Endodermal cell (in vitro differentiated cells): ENCODE measurements at regions not wholly inside any gene's neighbourhood (a gene's known extent, or its start where the extent isn't known, plus 50 kb on each side); places are given as distances from the start of the nearest gene placed in this dataset.

Experiments used
- DNase-seq: peaks from one replicate; pipeline ENCODE4 v3.0.0-alpha.2; 2017
- H3K27ac ChIP-seq: 2 replicates; pipeline ENCODE4 v1.5.1; 2013; ENCODE audit warnings: mild to moderate bottlenecking, low read depth, low read length, moderate library complexity
- H3K27me3 ChIP-seq: 2 replicates; pipeline ENCODE4 v1.6.1; 2013; ENCODE audit warnings: mild to moderate bottlenecking, low read length, moderate library complexity; ENCODE audit not compliant: insufficient read depth, control insufficient read depth, poor library complexity, severe bottlenecking
- H3K36me3 ChIP-seq: 2 replicates; pipeline ENCODE4 v1.7.0; 2013; ENCODE audit warnings: mild to moderate bottlenecking, low read length, moderate library complexity; ENCODE audit not compliant: control insufficient read depth, insufficient read depth
- H3K4me1 ChIP-seq: one replicate; pipeline ENCODE4 v1.7.0; 2013; ENCODE audit warnings: low read length; ENCODE audit not compliant: control insufficient read depth, insufficient read depth
- H3K4me3 ChIP-seq: 2 replicates; pipeline ENCODE4 v1.5.1; 2013; ENCODE audit warnings: mild to moderate bottlenecking, low read length, moderate library complexity
- H3K9ac ChIP-seq: 2 replicates; pipeline ENCODE4 v1.6.1; 2013; ENCODE audit warnings: mild to moderate bottlenecking, low read length, moderate library complexity; ENCODE audit not compliant: poor library complexity, severe bottlenecking; ENCODE audit errors: extremely low read depth
- H3K9me3 ChIP-seq: 2 replicates; pipeline ENCODE4 v1.6.1; 2013; ENCODE audit warnings: mild to moderate bottlenecking, low read length, moderate library complexity; ENCODE audit not compliant: control insufficient read depth
- H3K27ac Mint-ChIP-seq: 2 replicates; pipeline ENCODE4 v1.8.0; 2020; ENCODE audit warnings: mixed read lengths
- H3K27me3 Mint-ChIP-seq: 2 replicates; pipeline ENCODE4 v1.8.0; 2021; ENCODE audit warnings: mild to moderate bottlenecking, mixed read lengths; ENCODE audit not compliant: insufficient read depth
- H3K36me3 Mint-ChIP-seq: 2 replicates; pipeline ENCODE4 v1.8.0; 2020; ENCODE audit warnings: low read depth, mixed read lengths
- H3K4me1 Mint-ChIP-seq: 2 replicates; pipeline ENCODE4 v1.8.0; 2020; ENCODE audit warnings: mixed read lengths
- H3K4me3 Mint-ChIP-seq: 2 replicates; pipeline ENCODE4 v1.8.0; 2020; ENCODE audit warnings: mild to moderate bottlenecking, moderate library complexity, mixed read lengths
- H3K9me3 Mint-ChIP-seq: 2 replicates; pipeline ENCODE4 v1.8.0; 2020; ENCODE audit warnings: mild to moderate bottlenecking, mixed read lengths
- CTCF ChIP-seq: fragments of 200-600 bp; sonication (generic); conservative IDR thresholded peaks from 2 replicates; pipeline ENCODE4 v1.5.0; 2021; ENCODE audit warnings: antibody characterized with exemption, mild to moderate bottlenecking
- WGBS, 2 experiments: methylation state at CpG; one replicate each; pipeline versions ENCODE4 v1.1.5 to v1.1.7; 2013; ENCODE audit warnings: missing lambda C conversion rate in 2 of 2, mixed read lengths in 1 of 2; ENCODE audit not compliant: insufficient coverage in 1 of 2, insufficient read length in 1 of 2; 5-methylcytosine and 5-hydroxymethylcytosine counted together

DNA sequence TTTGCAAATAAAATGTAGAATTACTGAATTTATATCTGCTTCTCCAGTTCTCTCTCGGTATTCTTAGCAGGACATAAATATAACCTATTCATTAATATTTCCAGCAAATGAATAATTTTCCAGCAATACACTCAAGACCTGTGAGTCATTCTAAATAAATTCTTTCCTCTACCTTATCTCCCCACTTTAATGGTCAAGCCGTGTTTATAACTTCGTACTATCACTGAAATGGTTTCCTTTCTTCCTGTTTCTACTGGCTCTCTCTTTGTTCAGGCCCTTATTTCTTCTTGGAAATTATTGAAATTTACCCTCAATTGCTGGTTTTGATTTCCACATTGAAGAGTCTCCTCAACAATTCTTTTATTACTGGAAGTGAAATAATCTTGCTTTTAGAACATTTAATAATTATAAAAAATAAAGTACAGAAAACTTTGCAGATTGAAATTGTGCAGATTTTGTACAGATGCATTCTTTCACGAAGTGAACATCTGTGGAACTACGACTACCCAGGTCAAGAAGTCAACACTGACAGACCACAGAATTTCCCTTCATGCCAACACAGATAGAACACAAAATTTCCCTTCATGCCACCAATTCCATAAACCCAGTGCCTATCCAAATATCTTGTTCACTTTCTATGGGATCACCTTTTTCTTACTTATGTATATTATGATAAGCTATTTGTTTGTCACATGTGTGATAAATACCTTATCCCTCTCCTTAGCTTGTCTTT lies 205.7 kb downstream of the FAT4 start:
- H3K9ac ChIP-seq: no peak overlapping the region
- Mint-ChIP-seq H3K27me3 (no peaks in the 10 kb centered on the region), H3K9me3 (no peaks in the 10 kb centered on the region), H3K4me3 (no peak overlapping the region), H3K36me3 (no peaks in the 10 kb centered on the region), H3K27ac (no peak overlapping the region), H3K4me1 (peaks cover 4% of the 10 kb centered on the region)
- no peaks in the 10 kb centered on the region for H3K4me1 ChIP-seq
- no peaks in the 10 kb centered on the region for H3K36me3 ChIP-seq
- H3K9me3 ChIP-seq: no peaks in the 10 kb centered on the region
- no peak for DNase-seq
- no peaks in the 10 kb centered on the region for H3K27me3 ChIP-seq
- WGBS, 2 experiments: 87 to 93% methylated on average over 4 to 5 of the region's 5 CpGs
- H3K27ac ChIP-seq: peak overlapping the region; percentile 32
- no peak for TF ChIP-seq CTCF
- H3K4me3 ChIP-seq: no peak overlapping the region

- no peak overlapping the region for H3K4me3 ChIP-seq
- no peak overlapping the region for H3K27ac ChIP-seq
- H3K27me3 ChIP-seq: no peaks in the 10 kb centered on the region
- H3K27ac Mint-ChIP-seq: no peak overlapping the region
- peak; percentile 46 for DNase-seq
- 91 to 100% methylated on average over 1 to 9 of the region's 9 CpGs for WGBS, 2 experiments
- no peaks in the 10 kb centered on the region for H3K36me3 Mint-ChIP-seq
- H3K4me3 Mint-ChIP-seq: no peak overlapping the region
- no peaks in the 10 kb centered on the region for H3K4me1 ChIP-seq
- no peaks in the 10 kb centered on the region for H3K9me3 ChIP-seq
- no peak overlapping the region for H3K9ac ChIP-seq
- H3K4me1 Mint-ChIP-seq: peaks cover 4% of the 10 kb centered on the region
- H3K27me3 Mint-ChIP-seq: no peaks in the 10 kb centered on the region
- no peaks in the 10 kb centered on the region for H3K36me3 ChIP-seq
- TF ChIP-seq CTCF: no peak
- no peaks in the 10 kb centered on the region for H3K9me3 Mint-ChIP-seq
These were observed 207.8 kb downstream of the FAT4 start for GRCh38 chr4:125522588-125522987.

- Mint-ChIP-seq H3K27me3 (no peaks in the 10 kb centered on the region), H3K9me3 (no peaks in the 10 kb centered on the region), H3K27ac (no peak overlapping the region), H3K4me1 (peaks cover 4% of the 10 kb centered on the region), H3K36me3 (no peaks in the 10 kb centered on the region), H3K4me3 (no peak overlapping the region)
- Histone ChIP-seq H3K27ac (no peak overlapping the region), H3K9me3 (no peaks in the 10 kb centered on the region), H3K9ac (no peak overlapping the region), H3K27me3 (no peaks in the 10 kb centered on the region), H3K4me1 (no peaks in the 10 kb centered on the region), H3K4me3 (no peak overlapping the region), H3K36me3 (no peaks in the 10 kb centered on the region)
- no peak for TF ChIP-seq CTCF
- peak; percentile 63 for DNase-seq
- 90 to 91% methylated on average over 4 to 10 of the region's 10 CpGs for WGBS, 2 experiments
These were observed 208.2 kb downstream of the FAT4 start for GRCh38 chr4:125522992-125523391.
